ENCODE measurements at regions not wholly inside any gene's neighbourhood (a gene's known extent, or its start where the extent isn't known, plus 50 kb on each side); places are given as distances from the start of the nearest gene placed in this dataset.

DNA sequence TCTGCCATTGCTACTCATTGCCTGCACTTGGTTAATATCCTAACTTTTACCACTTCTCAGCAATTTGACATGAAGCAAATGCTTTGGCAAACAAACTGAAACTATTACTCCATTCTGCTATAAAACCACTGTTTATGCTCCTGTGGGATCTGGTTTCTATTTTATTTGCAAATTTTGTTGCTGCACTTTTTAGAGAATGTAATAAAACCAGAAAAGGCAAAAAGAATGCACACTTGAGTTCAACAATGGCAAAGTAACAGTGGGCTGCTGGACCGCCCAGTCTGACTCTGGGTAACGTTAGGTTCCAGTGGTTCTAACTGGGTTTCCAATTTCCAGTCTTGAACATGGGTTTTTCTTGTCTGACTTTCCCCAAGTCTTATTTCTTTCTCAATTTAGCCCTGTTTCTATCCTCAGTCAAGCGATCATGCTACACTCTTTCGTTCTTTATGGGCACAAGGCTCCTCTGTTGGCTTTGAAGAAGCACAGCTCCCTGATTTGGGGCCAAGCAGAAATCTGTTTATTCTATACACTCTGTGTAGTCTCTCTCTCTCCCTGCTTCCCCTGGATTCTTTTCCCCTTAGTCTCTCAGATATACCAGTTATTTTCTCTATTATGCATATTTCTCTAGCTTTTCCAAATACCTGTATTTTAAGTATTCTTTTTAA, 129.2 kb upstream of the FAM3C start:
- TF ChIP-seq, protein P1, sequence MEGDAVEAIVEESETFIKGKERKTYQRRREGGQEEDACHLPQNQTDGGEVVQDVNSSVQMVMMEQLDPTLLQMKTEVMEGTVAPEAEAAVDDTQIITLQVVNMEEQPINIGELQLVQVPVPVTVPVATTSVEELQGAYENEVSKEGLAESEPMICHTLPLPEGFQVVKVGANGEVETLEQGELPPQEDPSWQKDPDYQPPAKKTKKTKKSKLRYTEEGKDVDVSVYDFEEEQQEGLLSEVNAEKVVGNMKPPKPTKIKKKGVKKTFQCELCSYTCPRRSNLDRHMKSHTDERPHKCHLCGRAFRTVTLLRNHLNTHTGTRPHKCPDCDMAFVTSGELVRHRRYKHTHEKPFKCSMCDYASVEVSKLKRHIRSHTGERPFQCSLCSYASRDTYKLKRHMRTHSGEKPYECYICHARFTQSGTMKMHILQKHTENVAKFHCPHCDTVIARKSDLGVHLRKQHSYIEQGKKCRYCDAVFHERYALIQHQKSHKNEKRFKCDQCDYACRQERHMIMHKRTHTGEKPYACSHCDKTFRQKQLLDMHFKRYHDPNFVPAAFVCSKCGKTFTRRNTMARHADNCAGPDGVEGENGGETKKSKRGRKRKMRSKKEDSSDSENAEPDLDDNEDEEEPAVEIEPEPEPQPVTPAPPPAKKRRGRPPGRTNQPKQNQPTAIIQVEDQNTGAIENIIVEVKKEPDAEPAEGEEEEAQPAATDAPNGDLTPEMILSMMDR (IDR thresholded peaks at IDR 0.05; ENCODE audit: low read depth, low read length) = no peak
- TF ChIP-seq POLR2A (IDR thresholded peaks at IDR 0.05; ENCODE audit: extremely low read depth, insufficient read length) = no peak
- TF ChIP-seq, protein P2, sequence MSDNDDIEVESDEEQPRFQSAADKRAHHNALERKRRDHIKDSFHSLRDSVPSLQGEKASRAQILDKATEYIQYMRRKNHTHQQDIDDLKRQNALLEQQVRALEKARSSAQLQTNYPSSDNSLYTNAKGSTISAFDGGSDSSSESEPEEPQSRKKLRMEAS (IDR thresholded peaks at IDR 0.05; ENCODE audit: low read depth, low read length) = no peak
